Peyer's patch (tissue), 4 donors: ENCODE measurements at regions not wholly inside any gene's neighbourhood (a gene's known extent, or its start where the extent isn't known, plus 50 kb on each side); places are given as distances from the start of the nearest gene placed in this dataset.
A peak's percentile ranks its signal among the peaks of the same experiment; 100 is the strongest.

Source experiments
- DNase-seq, 3 donors: peaks; one replicate each; pipeline ENCODE4 v3.0.0-alpha.2; 2017 to 2019
- H3K27ac ChIP-seq, 4 donors: fragments of 200-600 bp; sonication (generic); one replicate each; pipeline ENCODE4 v1.5.1; 2016 to 2019
- H3K27me3 ChIP-seq, 2 donors: fragments of 200-600 bp; sonication (generic); one replicate each; pipeline ENCODE4 v1.5.1; 2019
- H3K36me3 ChIP-seq, 3 donors: fragments of 200-600 bp; sonication (generic); one replicate each; pipeline ENCODE4 v1.5.1; 2016 to 2019
- H3K4me1 ChIP-seq, 4 donors: fragments of 200-600 bp; sonication (generic); one replicate each; pipeline ENCODE4 v1.5.1; 2016 to 2019
- H3K4me3 ChIP-seq, 4 donors: fragments of 200-600 bp; sonication (generic); 1 replicate in 3 of 4; 2 replicates in 1 of 4; pipeline ENCODE4 v1.5.1; 2016 to 2019; ENCODE audit warnings: mild to moderate bottlenecking in 1 of 4
- H3K9me3 ChIP-seq, 4 donors: fragments of 200-600 bp; sonication (generic); one replicate each; pipeline ENCODE4 v1.5.1; 2016 to 2019; ENCODE audit warnings: mild to moderate bottlenecking in 1 of 4
- CTCF ChIP-seq, 6 experiments: fragments of 450-650 bp in 4 of 6; fragments of 200-600 bp in 2 of 6; sonication (generic) in 1 of 6; IDR thresholded peaks; one replicate each; pipeline ENCODE4 v1.5.1; 2017 to 2019; ENCODE audit warnings: antibody characterized with exemption in 6 of 6, mild to moderate bottlenecking in 3 of 6, moderate library complexity in 1 of 6
- POLR2A ChIP-seq, 2 donors: fragments of 450-650 bp; IDR thresholded peaks; one replicate each; pipeline ENCODE4 v1.5.1; 2017; ENCODE audit warnings: antibody characterized with exemption in 2 of 2, mild to moderate bottlenecking in 2 of 2, moderate library complexity in 2 of 2

DNA sequence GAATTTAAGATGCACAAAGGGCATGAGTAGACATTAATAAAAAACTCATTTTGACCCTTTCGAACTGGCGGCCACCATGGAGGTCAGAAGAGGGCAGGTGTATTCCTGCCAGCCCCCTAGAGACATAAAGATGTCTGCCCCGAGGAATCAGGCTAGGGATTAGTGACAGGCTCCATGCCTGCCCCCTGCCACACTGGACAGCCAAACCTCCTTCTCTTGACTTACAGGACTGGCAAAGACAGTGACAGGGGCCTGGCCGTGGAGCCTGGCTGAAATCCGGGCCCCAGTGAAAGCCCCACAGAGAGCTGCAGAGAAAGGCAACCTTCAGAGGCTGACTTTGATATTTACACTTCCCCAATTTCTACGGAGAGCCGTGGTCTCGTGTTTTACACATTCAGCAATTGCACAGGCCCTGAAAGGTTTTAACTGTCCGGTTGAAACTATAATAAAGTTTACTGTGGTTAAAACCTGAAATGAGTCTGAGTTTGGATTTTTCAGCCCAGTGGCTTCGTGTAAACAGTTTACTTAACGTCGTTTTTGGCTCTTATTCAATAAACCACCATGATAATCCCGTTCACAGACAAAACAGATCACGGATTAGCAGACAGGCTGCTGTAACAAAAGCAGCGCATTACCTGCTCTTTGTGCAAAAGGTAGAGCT is 243.9 kb upstream of the MYOCD start:
- TF ChIP-seq POLR2A (IDR thresholded peaks at IDR 0.05) (no peak), CTCF (IDR thresholded peaks at IDR 0.05) (no peak)
- Histone ChIP-seq H3K27me3 (no peaks in the 10 kb centered on the region), H3K9me3 (no peaks in the 10 kb centered on the region), H3K4me3 (no peak overlapping the region), H3K27ac (peak overlapping the region in 1 of 4 donors; percentile 58), H3K36me3 (no peaks in the 10 kb centered on the region), H3K4me1 (no peaks in the 10 kb centered on the region)
- DNase-seq: no peak

- Histone ChIP-seq H3K27me3 (no peaks in the 10 kb centered on the region), H3K4me1 (no peaks in the 10 kb centered on the region), H3K27ac (peak overlapping the region in 1 of 4 donors; percentile 58), H3K36me3 (no peaks in the 10 kb centered on the region), H3K4me3 (no peak overlapping the region), H3K9me3 (no peaks in the 10 kb centered on the region)
- TF ChIP-seq POLR2A (IDR thresholded peaks at IDR 0.05) (no peak), CTCF (IDR thresholded peaks at IDR 0.05) (no peak)
- no peak for DNase-seq
Observed at GRCh38 chr17:12422651-12423050, 243.0 kb upstream of the MYOCD start.

- H3K27me3 ChIP-seq: no peaks in the 10 kb centered on the region
- peak overlapping the region in 1 of 4 donors; percentile 58 for H3K27ac ChIP-seq
- no peaks in the 10 kb centered on the region for H3K36me3 ChIP-seq
- H3K4me1 ChIP-seq: no peaks in the 10 kb centered on the region
- DNase-seq: no peak
- H3K9me3 ChIP-seq: no peaks in the 10 kb centered on the region
- no peak for TF ChIP-seq CTCF (IDR thresholded peaks at IDR 0.05)
- no peak for TF ChIP-seq POLR2A (IDR thresholded peaks at IDR 0.05)
- no peak overlapping the region for H3K4me3 ChIP-seq
Observed at GRCh38 chr17:12423337-12423736, 242.4 kb upstream of the MYOCD start.

DNA sequence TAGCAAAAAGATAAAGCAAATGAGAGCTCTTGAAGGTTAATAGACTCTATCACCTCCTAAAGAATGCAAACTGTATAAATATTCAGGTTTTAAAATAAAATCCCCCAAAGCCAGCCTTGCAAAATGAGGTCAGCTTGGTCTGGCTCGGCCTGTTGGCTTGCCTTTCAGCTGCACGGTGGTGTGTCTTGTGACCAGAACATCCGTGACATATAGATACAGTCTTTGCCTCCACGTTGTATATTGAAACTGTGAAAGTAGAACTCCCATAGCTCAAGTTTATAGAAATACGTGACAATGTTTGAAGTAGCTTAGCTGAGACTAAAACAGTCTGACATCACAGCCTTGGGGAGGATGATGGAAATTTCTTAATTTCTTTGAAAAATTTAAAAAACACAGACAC is 236.6 kb upstream of the MYOCD start:
- Histone ChIP-seq H3K27me3 (no peaks in the 10 kb centered on the region), H3K36me3 (no peaks in the 10 kb centered on the region), H3K4me1 (no peaks in the 10 kb centered on the region), H3K4me3 (no peak overlapping the region), H3K27ac (no peak overlapping the region), H3K9me3 (no peaks in the 10 kb centered on the region)
- DNase-seq: no peak
- no peak for TF ChIP-seq CTCF (IDR thresholded peaks at IDR 0.05)
- TF ChIP-seq POLR2A (IDR thresholded peaks at IDR 0.05): no peak

GRCh38 chr17:12431188-12431587 is 234.5 kb upstream of the MYOCD start:
- Histone ChIP-seq H3K27me3 (no peaks in the 10 kb centered on the region), H3K4me3 (no peak overlapping the region), H3K36me3 (no peaks in the 10 kb centered on the region), H3K27ac (no peak overlapping the region), H3K9me3 (no peaks in the 10 kb centered on the region), H3K4me1 (no peaks in the 10 kb centered on the region)
- no peak for DNase-seq
- TF ChIP-seq POLR2A (IDR thresholded peaks at IDR 0.05) (no peak), CTCF (IDR thresholded peaks at IDR 0.05) (no peak)

- Histone ChIP-seq H3K27ac (no peak overlapping the region), H3K4me3 (no peak overlapping the region), H3K27me3 (no peaks in the 10 kb centered on the region), H3K36me3 (no peaks in the 10 kb centered on the region), H3K9me3 (no peaks in the 10 kb centered on the region), H3K4me1 (no peaks in the 10 kb centered on the region)
- TF ChIP-seq CTCF (IDR thresholded peaks at IDR 0.05) (no peak), POLR2A (IDR thresholded peaks at IDR 0.05) (no peak)
- DNase-seq: no peak
Observed at GRCh38 chr17:12438212-12438611, 227.5 kb upstream of the MYOCD start.
